Renal pelvis (tissue), 1 donor: ENCODE measurements at regions not wholly inside any gene's neighbourhood (a gene's known extent, or its start where the extent isn't known, plus 50 kb on each side); places are given as distances from the start of the nearest gene placed in this dataset.
"Not testable (repeated sequence)": the region's sequence is repeated elsewhere in the genome, so short reads cannot be mapped to it uniquely, and the experiment has no call there.

Source experiments
- DNase-seq: peaks from one replicate; pipeline ENCODE4 v3.0.0-alpha.2; 2013

DNA sequence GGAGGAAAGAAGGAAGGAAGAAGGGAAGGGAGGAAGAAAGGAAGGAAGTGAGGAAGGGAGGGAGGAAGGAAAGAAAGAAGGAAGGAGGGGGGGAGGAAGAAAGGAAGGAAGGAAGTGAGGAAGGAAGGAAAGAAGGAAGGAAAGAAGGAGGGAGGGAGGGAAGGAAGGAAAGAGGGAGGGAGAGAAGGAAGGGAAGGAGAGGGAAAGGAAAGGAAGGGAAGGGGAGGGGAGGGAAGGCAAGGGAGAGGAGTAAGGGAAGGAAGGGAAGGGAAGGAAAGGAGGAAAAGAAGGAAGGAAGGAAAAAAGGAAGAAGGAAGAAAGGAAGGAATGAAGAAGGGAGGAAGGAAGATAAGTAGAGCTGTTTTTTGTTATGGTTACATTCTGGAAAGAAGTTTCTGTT, 141.2 kb downstream of the LRRC3B start:
- DNase-seq, result no peak

GRCh38 chr3:26766031-26766430, 143.5 kb downstream of the LRRC3B start:
- no peak for DNase-seq

GRCh38 chr3:26768068-26768651, 145.6 kb downstream of the LRRC3B start:
- no peak for DNase-seq

DNA sequence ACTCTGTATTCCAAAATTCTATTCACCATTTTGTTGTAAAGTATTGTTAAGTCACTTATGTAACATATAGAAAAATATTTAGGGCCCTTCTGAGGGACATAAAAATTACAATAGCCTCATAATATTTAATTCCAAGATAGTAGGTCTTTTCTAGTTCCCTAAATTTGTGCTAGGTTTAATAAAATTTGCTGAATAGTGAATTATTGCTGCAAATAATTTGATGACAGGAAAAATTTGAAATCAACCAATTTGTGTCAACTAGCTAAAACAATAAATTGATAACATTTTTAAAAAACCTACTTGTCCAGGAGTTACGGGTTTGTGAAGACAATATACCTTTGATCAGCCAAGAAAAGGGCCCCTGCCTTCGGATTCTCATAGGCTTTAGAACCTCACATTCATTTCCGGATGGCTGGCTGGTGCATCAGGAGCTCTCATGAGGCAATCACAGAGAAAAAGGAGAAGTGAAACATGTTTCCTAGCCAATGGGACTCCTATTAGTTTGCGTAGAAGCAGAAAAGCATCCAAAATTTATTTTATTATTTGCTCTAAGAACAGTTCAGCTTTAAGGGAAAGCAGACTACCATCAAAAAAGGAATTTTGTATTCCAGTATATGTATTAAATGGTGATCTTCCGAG, 177.2 kb downstream of the LRRC3B start:
- DNase-seq, result no peak

- DNase-seq, result no peak
Observed at GRCh38 chr3:26807272-26807671, 184.7 kb downstream of the LRRC3B start.

GRCh38 chr3:26825454-26825853, 202.9 kb downstream of the LRRC3B start:
- no peak for DNase-seq

- DNase-seq, result no peak
Observed at GRCh38 chr3:26827169-26827568, 204.6 kb downstream of the LRRC3B start.

DNA sequence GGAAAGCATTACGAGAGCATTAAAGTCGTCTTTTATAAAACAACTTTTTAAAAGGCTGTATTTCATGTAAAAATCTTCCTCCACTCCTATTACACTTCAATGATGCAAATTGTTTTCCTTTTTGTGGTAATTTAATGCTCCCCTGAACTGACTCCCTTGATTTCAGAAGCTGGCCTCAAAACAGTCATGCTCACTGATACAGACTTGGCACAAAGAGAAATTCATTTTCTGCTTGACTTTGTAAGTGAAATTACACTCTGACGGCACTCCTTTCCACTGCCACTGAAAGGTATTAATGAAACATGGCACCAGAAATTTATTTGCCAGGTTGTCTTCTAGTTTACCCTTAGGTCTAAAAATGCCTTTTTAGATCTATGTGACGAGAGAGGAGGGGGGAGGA, 215.5 kb downstream of the LRRC3B start:
- DNase-seq, result peak; percentile 17

DNA sequence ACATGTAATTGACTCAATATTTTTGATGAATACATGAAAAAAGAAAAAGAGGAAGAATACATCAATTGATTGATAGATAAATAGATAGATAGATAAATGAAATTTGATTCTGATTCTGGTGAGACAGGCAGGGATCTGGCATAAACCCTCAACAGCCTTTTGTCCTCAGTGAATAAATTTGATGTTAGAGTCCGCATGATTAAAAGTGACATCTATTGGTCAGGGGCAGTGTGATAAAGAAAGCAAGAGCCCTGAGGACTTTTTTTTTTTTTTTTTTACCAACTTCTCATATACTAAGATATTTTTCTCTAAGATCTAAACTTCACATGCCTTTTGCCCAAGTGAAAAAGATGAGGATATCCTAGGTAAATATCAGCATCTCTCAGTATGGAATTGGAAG, 216.4 kb downstream of the LRRC3B start:
- no peak for DNase-seq

GRCh38 chr3:26840272-26840870, 217.8 kb downstream of the LRRC3B start:
- DNase-seq, result no peak

DNA sequence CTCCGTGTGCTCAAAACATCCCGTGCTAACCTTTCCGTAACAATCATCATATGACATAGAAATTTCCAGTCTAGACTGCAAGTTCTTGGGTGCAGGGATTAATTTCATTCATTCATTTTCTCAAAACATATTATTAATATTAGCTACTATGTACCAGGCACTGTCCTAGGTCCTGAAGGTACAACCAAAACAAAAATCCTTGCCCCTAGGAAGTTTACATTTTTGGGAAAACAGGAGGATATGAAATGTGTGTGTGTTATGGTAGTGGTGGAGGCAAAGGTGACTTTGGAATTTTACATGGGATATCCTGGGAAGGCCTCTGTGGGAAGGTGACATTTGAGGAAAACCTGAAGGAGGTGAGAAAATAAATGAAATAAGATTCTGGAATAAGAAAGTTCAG, 222.6 kb downstream of the LRRC3B start:
- DNase-seq, result no peak

- DNase-seq, result no peak
Observed at GRCh38 chr3:26847680-26848079, 225.1 kb downstream of the LRRC3B start.

- DNase-seq, result no peak
Observed at GRCh38 chr3:26894443-26894842, 271.9 kb downstream of the LRRC3B start.

DNA sequence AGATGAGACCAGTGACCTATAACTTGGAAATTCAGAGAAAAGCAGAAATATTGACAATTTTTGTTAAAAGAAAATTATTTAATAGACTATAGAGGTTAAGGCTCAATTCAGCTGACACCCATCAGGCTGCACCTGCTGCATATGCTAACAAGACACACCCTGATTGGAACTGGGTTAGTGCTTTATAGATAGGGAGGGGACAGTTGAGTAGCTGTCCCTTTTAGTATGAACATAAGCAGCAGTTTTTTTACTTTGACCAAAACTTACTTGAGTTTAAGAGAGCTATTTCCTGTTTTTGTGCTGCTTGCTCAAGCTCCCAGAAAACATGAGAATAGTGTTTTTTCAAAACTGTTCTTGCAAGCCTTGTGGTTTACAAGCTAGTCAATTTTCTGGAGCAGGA, 292.6 kb downstream of the LRRC3B start:
- no peak for DNase-seq

DNA sequence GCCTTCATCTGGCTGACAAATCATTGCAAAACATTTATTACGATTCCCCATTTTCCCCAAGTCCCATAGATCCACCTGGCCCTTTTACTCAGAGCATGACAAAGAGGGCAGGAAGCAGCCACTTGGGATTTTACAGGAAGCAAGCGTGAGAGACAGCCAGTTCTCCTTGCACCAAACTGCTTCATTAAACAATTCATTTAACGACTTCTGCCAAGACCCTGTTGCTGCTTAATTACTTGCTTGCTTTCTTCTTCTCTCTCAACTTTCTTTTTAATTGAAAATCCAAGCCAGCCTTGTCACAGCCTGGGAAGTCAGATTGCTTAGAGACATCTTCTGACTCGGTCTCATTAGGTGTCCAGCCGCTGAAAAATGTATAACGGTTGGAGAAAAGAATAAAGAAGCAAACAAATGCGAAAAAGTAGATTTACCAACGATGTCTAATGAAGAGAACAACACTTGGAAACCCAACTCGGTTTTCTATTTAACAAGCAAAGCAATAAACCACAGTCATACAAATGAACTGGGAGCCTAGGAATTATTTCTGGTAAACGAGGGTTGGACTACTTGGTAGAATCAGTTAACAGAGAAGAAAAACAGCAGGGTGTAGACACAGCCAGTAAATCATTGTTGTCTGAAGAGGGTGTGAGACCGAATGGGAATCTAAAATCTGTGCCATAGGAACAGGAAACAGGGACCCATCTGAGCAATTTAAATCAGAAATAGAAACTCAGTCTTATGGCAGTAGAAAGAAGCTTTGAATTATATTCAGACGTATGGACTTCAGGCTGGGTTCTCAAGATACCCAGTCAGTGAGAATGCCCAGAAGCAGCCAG, 298.3 kb downstream of the LRRC3B start:
- peak; percentile 4 for DNase-seq

- DNase-seq, result no peak
Observed at GRCh38 chr3:26931896-26932295, 309.3 kb downstream of the LRRC3B start.

GRCh38 chr3:26932752-26933151, 310.2 kb downstream of the LRRC3B start:
- DNase-seq, result no peak

GRCh38 chr3:26945480-26945879, 322.9 kb downstream of the LRRC3B start:
- DNase-seq, result not testable (repeated sequence)

DNA sequence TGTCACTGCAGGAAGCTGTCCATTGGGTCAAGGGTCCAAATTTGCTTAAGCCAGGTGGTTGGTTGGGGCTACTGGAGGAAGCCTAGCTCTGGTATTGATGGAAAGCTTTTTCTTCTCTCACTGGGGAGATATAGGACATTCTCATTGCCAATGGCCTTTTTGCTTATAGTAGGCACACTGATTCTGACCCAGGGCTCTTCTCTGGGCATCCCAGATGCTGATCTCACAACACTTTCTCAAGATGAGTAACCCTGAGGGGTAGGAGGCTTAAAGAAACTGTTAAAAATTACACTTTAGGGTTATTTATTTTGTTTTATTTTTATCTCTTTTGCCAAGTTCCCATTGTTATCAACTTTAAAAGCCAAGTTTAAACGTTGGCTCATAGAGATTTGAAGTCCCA, 337.8 kb downstream of the LRRC3B start:
- no peak for DNase-seq

GRCh38 chr3:26962492-26963360, 340.2 kb downstream of the LRRC3B start:
- no peak for DNase-seq

DNA sequence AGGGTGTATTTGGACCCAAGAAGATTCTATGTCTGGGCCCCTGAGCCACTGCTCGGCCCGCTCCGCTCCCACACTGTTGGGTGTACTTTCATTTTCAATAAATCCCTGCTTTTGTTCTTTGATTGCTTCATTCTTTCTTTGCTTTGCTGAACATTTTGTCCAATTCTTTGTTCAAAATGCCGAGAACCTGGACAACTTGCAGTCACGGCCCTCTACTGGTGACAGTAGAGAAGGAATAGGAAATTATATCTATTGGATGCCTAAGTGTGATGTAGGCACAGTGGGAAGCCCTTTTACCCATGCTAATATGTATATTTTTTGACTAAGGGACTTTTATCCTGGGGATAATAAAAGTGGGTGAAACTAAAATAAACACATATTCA, 340.8 kb downstream of the LRRC3B start:
- no peak for DNase-seq

DNA sequence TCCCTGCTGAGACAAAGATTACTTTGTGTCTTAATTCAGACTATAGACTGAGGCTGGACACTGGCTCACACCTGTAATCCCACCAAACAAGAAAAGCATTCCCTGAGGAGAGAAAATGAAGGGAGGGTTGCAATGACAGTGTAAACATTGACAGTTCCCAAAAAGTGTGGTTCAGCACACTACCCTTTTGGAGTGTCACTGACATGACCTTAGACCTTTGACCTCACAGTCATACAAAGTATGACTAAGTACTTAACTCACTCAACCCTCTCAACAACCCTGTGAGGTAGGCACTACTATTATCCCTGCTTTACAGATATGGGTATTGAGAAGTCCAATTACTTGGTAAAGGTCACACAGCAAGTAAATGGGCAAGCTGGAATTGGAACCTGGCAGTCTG, 341.7 kb downstream of the LRRC3B start:
- no peak for DNase-seq
